RKO (cell line): ENCODE measurements at regions not wholly inside any gene's neighbourhood (a gene's known extent, or its start where the extent isn't known, plus 50 kb on each side); places are given as distances from the start of the nearest gene placed in this dataset.

Experiments
- DNase-seq: peaks from one replicate; pipeline ENCODE4 v3.0.0-alpha.2; 2016; ENCODE audit warnings: low spot score

DNA sequence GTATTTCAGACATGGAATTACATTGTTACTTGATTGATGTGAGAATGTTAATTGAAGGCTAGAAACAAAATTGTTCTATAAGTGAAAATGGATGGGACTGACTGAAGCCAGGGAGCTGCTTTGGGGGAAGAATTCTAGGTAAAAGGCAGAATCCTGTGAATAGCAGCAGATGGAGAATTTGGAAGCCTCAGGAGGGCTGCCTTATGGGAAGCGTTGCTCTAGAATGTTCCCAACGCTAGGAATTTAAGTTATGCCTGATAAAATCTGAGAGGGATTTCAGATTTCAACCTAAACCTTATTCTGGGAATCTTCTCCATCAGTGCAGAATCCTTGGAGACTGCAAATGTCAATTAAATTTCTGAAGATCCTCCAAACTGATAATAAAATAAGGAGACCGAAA lies 858.2 kb upstream of the FLRT2 start:
- DNase-seq = no peak

DNA sequence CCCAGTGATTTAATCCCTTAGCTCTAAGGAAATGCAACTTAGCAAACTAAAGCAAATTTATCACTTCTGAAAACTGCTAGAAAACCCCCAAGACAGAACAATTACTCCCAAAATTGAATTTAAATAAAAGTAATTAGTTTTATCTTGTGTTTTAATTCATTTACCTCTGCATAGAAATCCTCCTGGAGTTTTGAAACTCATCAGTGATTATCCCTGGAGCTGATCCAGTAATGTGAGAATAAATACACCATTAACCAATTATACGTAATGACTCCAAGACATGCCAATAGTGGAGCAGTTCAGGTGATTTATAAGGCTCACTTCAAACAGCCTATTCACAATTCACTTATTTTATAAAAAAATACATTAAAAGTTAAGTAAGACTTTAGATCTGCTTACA lies 855.3 kb upstream of the FLRT2 start:
- DNase-seq = no peak

DNA sequence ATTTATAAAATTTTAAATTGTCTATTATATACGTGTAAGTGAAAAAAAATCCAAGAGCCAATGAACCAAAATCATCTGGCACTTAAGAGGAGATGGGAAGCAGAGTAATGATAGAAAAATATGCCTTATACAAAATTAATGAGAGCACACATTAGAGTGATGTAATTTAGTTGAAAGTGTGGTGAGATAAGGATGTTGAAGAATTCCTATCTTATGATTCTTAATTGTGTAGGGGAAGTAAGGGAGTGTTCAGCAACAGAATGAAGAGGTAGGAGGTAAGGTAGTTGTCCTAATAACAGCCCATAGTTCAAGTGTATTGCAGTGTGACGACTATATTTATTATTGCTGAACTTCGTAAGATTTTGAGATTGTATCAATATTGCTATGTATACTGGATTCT lies 843.4 kb upstream of the FLRT2 start:
- no peak for DNase-seq

DNA sequence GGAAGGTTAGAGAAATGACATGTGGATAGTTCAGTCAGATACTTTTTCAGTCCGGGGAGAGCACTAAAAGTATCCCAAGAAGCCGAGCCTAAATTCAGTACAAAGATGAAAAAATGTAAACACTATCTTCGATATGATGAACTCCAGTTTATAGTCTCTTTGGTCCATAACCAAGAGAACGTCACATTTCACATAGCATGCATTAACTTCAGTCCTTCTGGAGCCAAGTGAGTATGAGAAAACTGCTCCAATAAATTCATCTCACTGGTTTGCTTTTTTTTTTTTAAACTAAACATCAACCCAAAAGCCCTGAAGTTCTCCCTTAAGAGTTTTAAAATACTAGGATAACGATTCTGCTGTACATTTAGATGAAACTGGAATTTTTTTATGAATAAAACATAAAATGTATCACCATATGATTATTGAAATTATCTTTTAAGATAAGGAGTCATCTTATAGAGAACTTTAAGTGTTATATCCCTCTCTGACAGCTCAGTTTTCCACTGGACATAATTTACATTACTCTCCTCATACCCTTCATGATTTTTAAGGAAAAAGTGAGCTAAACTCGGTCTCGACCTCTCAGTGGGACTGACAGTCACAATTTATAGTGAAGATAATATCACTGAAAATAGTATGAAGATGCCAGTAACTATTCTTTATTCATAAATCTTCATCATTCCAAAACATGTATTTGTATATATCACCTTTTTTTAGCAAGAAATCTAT lies 841.5 kb upstream of the FLRT2 start:
- no peak for DNase-seq

- no peak for DNase-seq
Measured at GRCh38 chr14:84694161-84694560, 835.8 kb upstream of the FLRT2 start.

- no peak for DNase-seq
Measured at GRCh38 chr14:84704601-84705000, 825.3 kb upstream of the FLRT2 start.

DNA sequence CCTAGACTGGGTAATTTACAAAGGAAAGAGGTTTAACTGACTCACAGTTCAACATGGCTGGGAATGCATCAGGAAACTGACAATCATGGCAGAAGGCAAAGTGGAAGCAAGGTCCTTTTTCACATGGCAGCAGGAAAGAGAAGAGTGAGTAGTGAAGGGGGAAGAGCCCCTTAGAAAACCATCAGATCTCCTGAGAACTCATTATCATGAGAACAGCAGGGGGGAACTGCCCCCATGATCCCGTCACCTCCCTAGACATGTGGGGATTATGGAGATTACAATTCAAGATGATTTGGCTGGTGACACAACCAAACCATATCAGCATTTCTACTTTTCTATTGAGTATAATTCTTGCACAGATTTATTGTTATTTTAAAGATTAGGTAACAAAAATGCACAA lies 822.1 kb upstream of the FLRT2 start:
- DNase-seq = no peak

DNA sequence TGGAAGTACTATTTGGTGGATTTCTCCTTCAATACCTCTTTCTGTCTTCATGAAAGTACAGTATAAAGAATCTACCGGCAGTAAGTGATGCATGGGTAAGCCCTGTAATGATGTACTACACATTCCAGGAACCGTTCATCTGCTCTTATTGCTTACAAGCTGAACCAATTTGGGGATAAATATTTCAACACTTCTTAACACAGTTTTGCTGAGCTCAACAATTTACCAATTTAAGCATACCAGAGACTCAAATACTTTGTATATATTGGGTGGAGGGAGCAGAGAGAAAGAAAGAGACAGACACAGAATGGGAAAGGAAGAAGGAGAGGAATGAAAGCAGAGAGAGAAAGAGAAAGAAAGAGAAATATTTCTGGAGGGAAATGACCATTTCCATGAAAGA lies 821.1 kb upstream of the FLRT2 start:
- no peak for DNase-seq

DNA sequence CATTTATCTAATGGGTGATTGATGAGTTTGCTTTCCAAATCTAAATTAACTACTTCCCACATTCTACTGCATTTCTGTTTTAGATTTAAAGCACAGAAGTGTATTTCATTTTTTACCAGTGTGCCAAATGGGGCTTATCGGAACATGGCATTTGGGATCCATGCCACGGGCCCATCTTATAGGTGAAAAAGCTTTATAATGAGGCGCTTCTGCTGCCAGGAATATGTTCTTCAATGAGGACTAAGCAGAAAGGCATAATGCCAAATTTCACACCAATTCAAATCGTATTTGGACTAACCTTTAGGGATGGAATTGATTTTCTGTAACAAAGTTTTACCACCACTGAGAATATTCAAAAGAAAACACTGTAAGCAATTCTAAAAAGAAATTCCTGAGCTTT lies 803.5 kb upstream of the FLRT2 start:
- no peak for DNase-seq

GRCh38 chr14:84749191-84749955 lies 780.6 kb upstream of the FLRT2 start:
- no peak for DNase-seq

GRCh38 chr14:84750284-84750683 lies 779.7 kb upstream of the FLRT2 start:
- no peak for DNase-seq

DNA sequence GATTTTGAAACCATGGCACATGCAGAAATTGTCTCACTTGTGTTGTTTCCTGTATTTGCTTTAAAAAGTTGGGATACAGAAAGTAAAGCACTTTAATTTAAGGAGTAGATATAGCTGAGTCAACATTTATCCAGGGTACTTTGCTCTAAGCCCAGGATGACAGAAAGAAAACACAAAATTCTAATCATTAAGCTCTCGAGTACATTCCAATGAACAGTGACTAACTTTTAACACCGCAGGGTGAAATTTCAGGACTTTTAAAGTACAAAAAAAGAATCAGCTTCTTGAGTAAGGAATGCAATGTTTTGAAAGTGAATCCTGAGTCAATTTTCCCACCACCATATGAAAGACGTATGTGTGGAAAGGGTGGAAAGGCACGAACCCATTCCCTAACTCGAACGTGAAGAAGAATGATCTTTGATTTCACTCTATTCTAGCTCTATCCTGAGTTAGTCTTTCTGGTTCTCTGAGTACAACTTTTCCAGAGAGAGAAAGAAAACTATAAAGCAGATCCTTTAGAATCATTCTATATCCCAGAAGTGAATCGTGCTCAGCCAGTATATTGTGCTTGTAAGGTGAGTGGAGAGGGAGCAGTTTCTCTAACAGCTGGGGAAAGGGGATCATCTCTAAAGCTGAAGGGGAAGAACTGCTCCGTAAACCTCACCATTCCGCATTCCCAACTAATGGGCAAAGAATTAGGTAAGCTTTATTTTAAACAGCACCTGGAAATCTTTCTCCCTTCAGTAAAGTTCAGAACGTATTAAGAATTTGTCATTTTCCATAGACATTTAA lies 779.0 kb upstream of the FLRT2 start:
- DNase-seq = no peak

DNA sequence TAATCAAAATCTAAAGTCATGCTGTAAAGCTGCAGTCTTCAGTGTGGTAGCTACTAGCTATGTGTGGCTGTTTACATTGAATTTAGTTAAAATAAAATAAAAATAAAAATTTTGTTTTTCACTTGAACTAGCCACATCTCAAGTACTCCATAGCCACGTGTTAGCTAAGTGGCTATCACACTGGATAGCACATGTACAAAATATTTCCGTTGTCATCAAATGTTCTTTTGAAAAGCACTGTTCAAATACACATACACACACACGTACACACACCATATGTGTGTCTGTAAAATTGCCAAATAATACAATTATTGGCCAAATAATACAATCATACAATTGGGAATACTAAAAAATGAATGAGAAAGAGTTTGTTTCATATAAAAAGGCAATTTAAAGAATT lies 778.2 kb upstream of the FLRT2 start:
- no peak for DNase-seq

DNA sequence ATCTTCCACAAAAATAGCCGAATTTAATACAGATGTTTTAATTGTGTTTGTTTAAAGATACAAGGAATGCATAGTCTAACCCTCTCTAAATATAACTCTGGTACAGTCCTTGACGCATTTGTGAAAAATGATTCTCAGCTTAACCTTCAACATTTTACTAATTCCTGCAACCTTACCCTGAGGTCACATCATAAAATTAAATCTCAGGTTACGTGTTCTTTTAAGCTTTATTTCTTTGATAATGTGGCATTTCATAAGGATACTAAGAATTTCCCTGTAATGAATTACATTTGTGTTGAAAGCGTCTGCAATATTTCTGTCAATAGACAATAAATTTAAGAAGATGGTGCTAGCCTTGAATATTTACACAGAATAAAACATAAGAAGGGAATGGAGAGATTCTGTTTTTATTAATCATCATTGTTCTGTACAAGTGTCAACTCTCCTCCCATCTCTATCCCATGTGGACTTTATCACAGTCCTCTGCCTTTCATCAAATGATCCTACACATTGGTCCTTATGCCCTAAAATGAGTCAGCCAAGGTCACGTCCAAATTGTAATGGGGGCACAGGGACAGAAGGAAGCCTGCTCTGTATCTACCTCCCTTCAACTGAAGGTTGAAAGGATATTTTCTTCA lies 769.3 kb upstream of the FLRT2 start:
- DNase-seq = no peak

DNA sequence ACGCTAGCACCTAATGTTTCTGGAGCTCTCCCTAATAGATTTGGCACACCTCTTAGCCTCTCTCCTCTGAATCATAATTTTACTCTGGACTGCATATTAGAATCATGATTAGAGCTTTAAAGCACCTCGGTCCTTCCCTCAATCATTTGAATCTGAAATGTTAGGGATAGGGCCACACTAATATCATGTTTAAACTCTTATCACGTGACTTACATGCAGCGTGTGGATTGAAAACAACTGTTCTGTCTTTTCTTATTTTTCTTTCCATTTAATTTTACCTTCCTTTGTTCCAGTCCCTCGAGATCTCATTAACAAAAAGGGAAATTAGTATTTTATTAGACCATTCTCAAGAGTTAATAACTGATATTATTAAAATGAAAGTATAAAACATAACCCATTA lies 762.5 kb upstream of the FLRT2 start:
- no peak for DNase-seq

GRCh38 chr14:84770030-84770429 lies 759.9 kb upstream of the FLRT2 start:
- no peak for DNase-seq

GRCh38 chr14:84777356-84777755 lies 752.6 kb upstream of the FLRT2 start:
- no peak for DNase-seq

DNA sequence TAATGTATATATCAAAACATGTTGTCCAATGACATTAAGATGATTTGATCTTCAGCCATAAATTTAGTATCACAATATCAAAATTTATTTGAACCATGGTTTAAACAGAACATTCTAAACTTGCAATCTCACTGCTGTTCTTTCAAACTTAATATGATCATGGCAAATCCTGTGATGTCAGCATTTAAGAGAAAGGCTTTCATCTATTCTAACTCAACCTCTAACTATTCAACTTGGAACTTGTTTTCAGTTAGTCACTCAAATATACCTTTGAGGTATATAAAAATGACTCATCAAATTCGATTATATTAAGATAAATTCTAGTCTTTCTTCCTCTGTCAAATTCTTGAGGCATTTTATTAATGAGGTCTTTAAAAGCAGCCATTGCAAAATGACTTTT lies 747.0 kb upstream of the FLRT2 start:
- DNase-seq = no peak

DNA sequence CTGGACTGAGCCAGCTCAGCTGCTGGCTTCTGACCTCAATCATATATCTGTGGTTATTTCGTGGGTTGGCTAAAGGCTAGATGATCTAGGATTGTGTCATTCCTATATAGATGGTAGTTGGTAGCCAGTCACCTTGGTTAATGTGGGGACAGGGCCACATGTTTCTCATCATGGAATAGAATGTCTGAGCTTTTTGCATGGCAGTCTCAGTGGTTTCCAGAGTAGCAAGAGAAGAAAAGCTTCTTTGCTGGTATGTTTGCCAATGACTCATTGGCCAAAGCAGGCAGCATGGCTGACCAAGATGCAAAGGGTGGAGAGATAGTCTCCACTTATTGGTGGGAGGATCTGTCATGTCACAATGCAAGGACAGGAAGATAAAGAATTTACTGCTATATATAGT lies 746.4 kb upstream of the FLRT2 start:
- DNase-seq = no peak

DNA sequence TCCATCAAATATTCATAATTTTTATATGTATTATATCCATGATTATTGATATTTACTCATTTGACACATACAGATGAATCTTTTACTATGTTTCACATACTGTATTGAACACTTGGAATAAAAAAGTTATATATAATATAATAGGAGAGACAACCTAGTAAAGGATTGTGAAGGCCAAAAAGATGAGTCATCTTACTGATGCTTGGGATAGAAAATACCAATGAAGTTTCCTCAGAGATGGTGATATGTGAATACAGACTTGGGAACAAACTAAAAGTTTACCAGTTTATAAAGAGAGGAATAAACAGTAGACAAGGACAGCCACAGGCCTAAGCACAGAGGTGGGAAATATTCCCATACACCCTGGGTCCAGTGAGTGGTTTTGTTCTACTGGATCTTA lies 743.9 kb upstream of the FLRT2 start:
- DNase-seq = no peak

GRCh38 chr14:84789012-84789411 lies 740.9 kb upstream of the FLRT2 start:
- no peak for DNase-seq

GRCh38 chr14:84792722-84793410 lies 737.1 kb upstream of the FLRT2 start:
- DNase-seq = no peak
